Tibial artery (tissue), 4 donors: ENCODE measurements at regions not wholly inside any gene's neighbourhood (a gene's known extent, or its start where the extent isn't known, plus 50 kb on each side); places are given as distances from the start of the nearest gene placed in this dataset.

Experiments used
- DNase-seq, 2 donors: peaks; one replicate each; pipeline ENCODE4 v3.0.0-alpha.2; 2019
- H3K27ac ChIP-seq, 2 donors: fragments of 200-600 bp; sonication (generic) in 1 of 2; 1 replicate in 1 of 2; 2 replicates in 1 of 2; pipeline ENCODE4 v1.5.1; 2018 to 2019; ENCODE audit warnings: mild to moderate bottlenecking in 1 of 2
- H3K27me3 ChIP-seq, 2 donors: fragments of 200-600 bp; sonication (generic) in 1 of 2; one replicate each; pipeline versions ENCODE4 v1.5.1 to v1.6.0; 2016 to 2019
- H3K36me3 ChIP-seq, 3 donors: fragments of 200-600 bp; sonication (generic) in 2 of 3; one replicate each; pipeline ENCODE4 v1.5.1; 2016 to 2019; ENCODE audit warnings: mild to moderate bottlenecking in 2 of 3
- H3K4me1 ChIP-seq, 4 donors: fragments of 200-600 bp; sonication (generic) in 2 of 4; 1 replicate in 3 of 4; 2 replicates in 1 of 4; pipeline ENCODE4 v1.5.1; 2016 to 2019
- H3K4me3 ChIP-seq, 2 donors: fragments of 200-600 bp; sonication (generic) in 1 of 2; 1 replicate in 1 of 2; 2 replicates in 1 of 2; pipeline ENCODE4 v1.5.1; 2018 to 2019; ENCODE audit warnings: mild to moderate bottlenecking in 2 of 2
- H3K9me3 ChIP-seq, 3 donors: fragments of 200-600 bp; sonication (generic) in 1 of 3; one replicate each; pipeline ENCODE4 v1.5.1; 2016 to 2019
- CTCF ChIP-seq, 2 experiments: fragments of 200-600 bp in 1 of 2; fragments of 450-650 bp in 1 of 2; IDR thresholded peaks; one replicate each; pipeline ENCODE4 v1.5.1; 2017 to 2019; ENCODE audit warnings: antibody characterized with exemption in 2 of 2, mild to moderate bottlenecking in 1 of 2, moderate library complexity in 1 of 2
- intact Hi-C: fragments of 100-400 bp; cut with DNase I; formaldehyde crosslinking; loops from one replicate; pipeline ENCODE4 v1.15.0; 2023; ENCODE audit warnings: low total_unique reads

- no peak for DNase-seq
- Histone ChIP-seq H3K36me3 (no peaks in the 10 kb centered on the region), H3K4me1 (peaks cover 0 to 44% (median 10%) of the 10 kb centered on the region in 4 donors), H3K27me3 (no peaks in the 10 kb centered on the region), H3K4me3 (no peak overlapping the region), H3K9me3 (no peaks in the 10 kb centered on the region), H3K27ac (peak overlapping the region; percentile 71 to 76)
- no peak for TF ChIP-seq CTCF (IDR thresholded peaks at IDR 0.05)
- intact Hi-C loops: loop anchor here (10.0 kb wide), 1 partner anchor 57 kb away; the partner anchor contains the start of gene MEF2C
Measured at GRCh38 chr5:88941581-88941980, 58.6 kb upstream of the MEF2C start.

- no peak for TF ChIP-seq CTCF (IDR thresholded peaks at IDR 0.05)
- no peak for DNase-seq
- Histone ChIP-seq H3K27ac (no peak overlapping the region), H3K27me3 (no peaks in the 10 kb centered on the region), H3K4me3 (no peak overlapping the region), H3K36me3 (no peaks in the 10 kb centered on the region), H3K9me3 (no peaks in the 10 kb centered on the region), H3K4me1 (peaks cover 0 to 51% (median 10%) of the 10 kb centered on the region in 4 donors)
- intact Hi-C loops: loop anchor here (10.0 kb wide), 1 partner anchor 56 kb away; the partner anchor contains the start of gene MEF2C
Measured at GRCh38 chr5:88940713-88941112, 57.7 kb upstream of the MEF2C start.

GRCh38 chr5:88939300-88939699, 56.3 kb upstream of the MEF2C start:
- no peaks in the 10 kb centered on the region for H3K9me3 ChIP-seq
- TF ChIP-seq CTCF (IDR thresholded peaks at IDR 0.05): no peak
- no peaks in the 10 kb centered on the region for H3K36me3 ChIP-seq
- intact Hi-C loops: no loop called here
- peak overlapping the region in 1 of 2 donors; percentile 0 for H3K27ac ChIP-seq
- DNase-seq: no peak
- H3K4me1 ChIP-seq: peaks cover 0 to 41% (median 8%) of the 10 kb centered on the region in 4 donors
- no peaks in the 10 kb centered on the region for H3K27me3 ChIP-seq
- no peak overlapping the region for H3K4me3 ChIP-seq

GRCh38 chr5:88938488-88938887, 55.5 kb upstream of the MEF2C start:
- Histone ChIP-seq H3K27ac (no peak overlapping the region), H3K4me3 (no peak overlapping the region), H3K36me3 (no peaks in the 10 kb centered on the region), H3K4me1 (peaks cover 0 to 39% (median 7%) of the 10 kb centered on the region in 4 donors), H3K27me3 (no peaks in the 10 kb centered on the region), H3K9me3 (no peaks in the 10 kb centered on the region)
- intact Hi-C loops: no loop called here
- no peak for TF ChIP-seq CTCF (IDR thresholded peaks at IDR 0.05)
- no peak for DNase-seq

- no peak for TF ChIP-seq CTCF (IDR thresholded peaks at IDR 0.05)
- Histone ChIP-seq H3K27ac (no peak overlapping the region), H3K4me3 (no peak overlapping the region), H3K36me3 (no peaks in the 10 kb centered on the region), H3K9me3 (no peaks in the 10 kb centered on the region), H3K27me3 (no peaks in the 10 kb centered on the region), H3K4me1 (peaks cover 0 to 28% (median 4%) of the 10 kb centered on the region in 4 donors)
- no peak for DNase-seq
- intact Hi-C loops: no loop called here
Measured at GRCh38 chr5:88937406-88937805, 54.4 kb upstream of the MEF2C start.

GRCh38 chr5:88934439-88934838, 51.5 kb upstream of the MEF2C start:
- H3K27ac ChIP-seq: no peak overlapping the region
- H3K9me3 ChIP-seq: no peaks in the 10 kb centered on the region
- H3K36me3 ChIP-seq: no peaks in the 10 kb centered on the region
- H3K4me1 ChIP-seq: peaks cover 0 to 18% (median 0%) of the 10 kb centered on the region in 4 donors
- TF ChIP-seq CTCF (IDR thresholded peaks at IDR 0.05): no peak
- no peaks in the 10 kb centered on the region for H3K27me3 ChIP-seq
- DNase-seq: no peak
- intact Hi-C loops: no loop called here
- no peak overlapping the region for H3K4me3 ChIP-seq
